Endothelial cell of umbilical vein (primary cell): ENCODE measurements at regions not wholly inside any gene's neighbourhood (a gene's known extent, or its start where the extent isn't known, plus 50 kb on each side); places are given as distances from the start of the nearest gene placed in this dataset.

Experiments
- CTCF ChIP-seq, 2 donors: IDR thresholded peaks; 1 replicate in 1 of 2; 2 replicates in 1 of 2; pipeline ENCODE4 v1.5.1; 2011; ENCODE audit warnings: low read length in 2 of 2, mild to moderate bottlenecking in 2 of 2, moderate library complexity in 2 of 2, control low read depth in 1 of 2, inconsistent platforms in 1 of 2, low read depth in 1 of 2; ENCODE audit not compliant: insufficient read depth in 1 of 2; ENCODE audit errors: extremely low read depth in 1 of 2
- EZH2 ChIP-seq: IDR thresholded peaks from 2 replicates; pipeline ENCODE4 v1.6.1; 2012; ENCODE audit warnings: borderline replicate concordance, low read depth, mild to moderate bottlenecking, moderate library complexity, low read length, inconsistent platforms; ENCODE audit not compliant: severe bottlenecking
- MAX ChIP-seq: IDR thresholded peaks from 2 replicates; pipeline ENCODE4 v1.6.1; 2011; ENCODE audit not compliant: insufficient read depth, insufficient read length
- MYC ChIP-seq: IDR thresholded peaks from one replicate; pipeline ENCODE4 v1.6.1; 2011; ENCODE audit warnings: mild to moderate bottlenecking, low read depth, low read length
- POLR2A ChIP-seq: IDR thresholded peaks from 2 replicates; pipeline ENCODE4 v1.6.1; 2012; ENCODE audit warnings: low read depth, mild to moderate bottlenecking, control low read depth, low read length
- POLR2AphosphoS5 ChIP-seq: IDR thresholded peaks from 2 replicates; pipeline ENCODE4 v1.6.1; 2012; ENCODE audit warnings: low read depth, mild to moderate bottlenecking, control low read depth, low read length, moderate library complexity; ENCODE audit not compliant: insufficient read depth

- TF ChIP-seq CTCF (IDR thresholded peaks at IDR 0.05; ENCODE audit: extremely low read depth in 1 of 2, insufficient read depth in 1 of 2, low read depth in 1 of 2, low read length in 2 of 2) (no peak), POLR2AphosphoS5 (no peak), MAX (no peak), EZH2 (no peak), POLR2A (no peak), MYC (no peak)
Measured at GRCh38 chr13:87925006-87925405, 253.8 kb downstream of the SLITRK5 start.
